ENCODE measurements at regions not wholly inside any gene's neighbourhood (a gene's known extent, or its start where the extent isn't known, plus 50 kb on each side); places are given as distances from the start of the nearest gene placed in this dataset.

DNA sequence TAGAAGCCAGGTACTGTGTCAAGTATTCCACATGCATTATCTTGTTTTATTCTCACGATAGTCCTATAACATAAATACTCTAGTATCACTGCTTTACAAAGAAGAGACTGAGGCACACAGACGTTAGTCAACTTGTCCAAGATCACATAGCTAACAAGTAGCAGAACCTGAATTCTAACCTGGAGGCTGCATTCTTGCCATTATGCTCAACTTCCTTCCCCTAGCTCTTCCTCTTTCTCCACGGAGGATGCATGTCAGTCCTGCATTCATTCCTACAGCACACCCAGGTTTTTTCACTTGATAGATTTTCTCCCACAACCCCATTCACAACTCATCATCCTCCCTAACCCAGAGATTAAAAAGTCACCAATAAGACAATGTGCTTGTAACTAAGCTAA lies 388.5 kb upstream of the NFE2L3 start:
- Mint-ChIP-seq H3K4me3 (no peak overlapping the region), H3K9me3 (peaks cover 56% of the 10 kb centered on the region), H3K27ac (no peak overlapping the region), H3K4me1 (ENCODE audit: low read depth) (no peaks in the 10 kb centered on the region), H3K27me3 (ENCODE audit: insufficient read depth) (no peaks in the 10 kb centered on the region; the same call in 1 of the 2 replicates), H3K36me3 (ENCODE audit: low read depth) (peaks cover 4% of the 10 kb centered on the region; the same call in 1 of the 2 replicates)
- TF ChIP-seq, protein P1, sequence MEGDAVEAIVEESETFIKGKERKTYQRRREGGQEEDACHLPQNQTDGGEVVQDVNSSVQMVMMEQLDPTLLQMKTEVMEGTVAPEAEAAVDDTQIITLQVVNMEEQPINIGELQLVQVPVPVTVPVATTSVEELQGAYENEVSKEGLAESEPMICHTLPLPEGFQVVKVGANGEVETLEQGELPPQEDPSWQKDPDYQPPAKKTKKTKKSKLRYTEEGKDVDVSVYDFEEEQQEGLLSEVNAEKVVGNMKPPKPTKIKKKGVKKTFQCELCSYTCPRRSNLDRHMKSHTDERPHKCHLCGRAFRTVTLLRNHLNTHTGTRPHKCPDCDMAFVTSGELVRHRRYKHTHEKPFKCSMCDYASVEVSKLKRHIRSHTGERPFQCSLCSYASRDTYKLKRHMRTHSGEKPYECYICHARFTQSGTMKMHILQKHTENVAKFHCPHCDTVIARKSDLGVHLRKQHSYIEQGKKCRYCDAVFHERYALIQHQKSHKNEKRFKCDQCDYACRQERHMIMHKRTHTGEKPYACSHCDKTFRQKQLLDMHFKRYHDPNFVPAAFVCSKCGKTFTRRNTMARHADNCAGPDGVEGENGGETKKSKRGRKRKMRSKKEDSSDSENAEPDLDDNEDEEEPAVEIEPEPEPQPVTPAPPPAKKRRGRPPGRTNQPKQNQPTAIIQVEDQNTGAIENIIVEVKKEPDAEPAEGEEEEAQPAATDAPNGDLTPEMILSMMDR (IDR thresholded peaks at IDR 0.05) = no peak
- no peak for DNase-seq

DNA sequence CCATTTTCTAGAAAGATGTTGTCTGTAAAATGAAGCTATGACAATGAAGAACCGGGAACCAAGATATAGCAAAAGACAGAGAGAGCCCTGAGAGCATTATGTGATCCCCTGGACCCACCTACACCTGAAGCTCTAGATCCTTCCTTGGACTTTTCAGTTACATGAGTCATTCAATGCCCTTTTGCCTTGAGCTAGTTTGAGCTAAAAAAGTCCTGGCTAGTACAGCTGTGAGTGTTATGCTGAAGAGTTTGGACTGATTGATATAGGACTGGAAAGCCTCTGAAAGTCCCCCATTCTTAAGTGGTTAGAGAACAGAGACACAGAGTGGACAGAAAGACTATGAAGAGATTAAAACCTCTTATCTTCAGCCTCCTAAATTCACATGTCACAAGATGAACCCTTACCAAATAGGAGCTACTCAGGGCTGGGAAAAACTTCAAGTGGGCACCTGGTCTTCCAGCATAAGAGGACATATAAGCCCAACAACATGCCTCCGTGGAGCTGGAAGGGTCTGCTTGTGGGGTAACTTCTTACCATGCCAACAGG lies 386.8 kb upstream of the NFE2L3 start:
- TF ChIP-seq, protein P1 (IDR thresholded peaks at IDR 0.05) = no peak
- peaks cover 52% of the 10 kb centered on the region for H3K9me3 Mint-ChIP-seq
- no peak overlapping the region for H3K27ac Mint-ChIP-seq
- no peak for DNase-seq
- H3K27me3 Mint-ChIP-seq (ENCODE audit: insufficient read depth) = no peaks in the 10 kb centered on the region; the same call in 1 of the 2 replicates
- H3K4me3 Mint-ChIP-seq = no peak overlapping the region
- peaks cover 4% of the 10 kb centered on the region; the same call in 1 of the 2 replicates for H3K36me3 Mint-ChIP-seq (ENCODE audit: low read depth)
- no peaks in the 10 kb centered on the region for H3K4me1 Mint-ChIP-seq (ENCODE audit: low read depth)

DNA sequence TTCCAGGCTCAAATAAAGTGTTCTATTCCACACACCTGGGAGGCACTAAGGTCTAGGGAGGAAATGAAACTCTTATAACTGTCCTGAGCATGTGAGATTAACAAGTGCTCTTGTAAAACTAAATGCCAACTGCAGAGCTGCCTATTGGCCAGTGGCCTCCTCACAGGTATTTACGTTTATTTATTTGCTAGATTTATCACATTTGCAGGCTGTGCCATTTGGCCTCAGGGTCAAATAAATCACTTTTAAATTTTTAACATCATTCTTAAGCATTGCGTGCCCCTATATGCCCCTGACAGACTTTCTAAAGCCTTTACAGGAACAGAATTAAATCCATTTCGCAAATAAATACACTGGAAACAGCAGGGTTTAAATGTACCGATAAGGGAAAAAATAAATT lies 381.8 kb upstream of the NFE2L3 start:
- peaks cover 20% of the 10 kb centered on the region for H3K9me3 Mint-ChIP-seq
- TF ChIP-seq, protein P1 (IDR thresholded peaks at IDR 0.05) = no peak
- H3K36me3 Mint-ChIP-seq (ENCODE audit: low read depth) = no peaks in the 10 kb centered on the region
- no peak for DNase-seq
- no peak overlapping the region for H3K27ac Mint-ChIP-seq
- H3K4me1 Mint-ChIP-seq (ENCODE audit: low read depth) = no peaks in the 10 kb centered on the region
- no peaks in the 10 kb centered on the region; the same call in 1 of the 2 replicates for H3K27me3 Mint-ChIP-seq (ENCODE audit: insufficient read depth)
- H3K4me3 Mint-ChIP-seq = no peak overlapping the region

DNA sequence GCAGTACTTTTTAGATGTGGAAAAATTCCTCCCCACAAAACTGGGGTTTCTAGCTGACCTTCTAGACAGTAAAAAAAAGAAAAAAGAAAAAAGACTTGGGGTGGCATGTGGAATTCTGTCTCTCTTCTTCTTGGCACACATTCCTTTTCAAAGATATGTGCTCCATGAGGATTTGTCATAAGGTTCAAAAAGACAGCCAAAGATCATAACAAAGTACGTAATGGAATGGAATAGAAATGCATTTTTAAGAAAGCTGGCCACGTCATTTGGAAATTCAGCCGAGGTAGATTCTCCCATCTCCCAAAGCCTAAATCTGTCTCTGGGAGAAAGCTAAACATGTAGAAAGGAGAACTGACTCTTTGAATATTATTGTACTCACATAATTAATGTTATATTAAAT lies 381.3 kb upstream of the NFE2L3 start:
- TF ChIP-seq, protein P1 (IDR thresholded peaks at IDR 0.05) = no peak
- Mint-ChIP-seq H3K27ac (no peak overlapping the region), H3K36me3 (ENCODE audit: low read depth) (no peaks in the 10 kb centered on the region), H3K4me1 (ENCODE audit: low read depth) (no peaks in the 10 kb centered on the region), H3K27me3 (ENCODE audit: insufficient read depth) (no peaks in the 10 kb centered on the region; the same call in 1 of the 2 replicates), H3K9me3 (peaks cover 16% of the 10 kb centered on the region), H3K4me3 (no peak overlapping the region)
- no peak for DNase-seq

DNA sequence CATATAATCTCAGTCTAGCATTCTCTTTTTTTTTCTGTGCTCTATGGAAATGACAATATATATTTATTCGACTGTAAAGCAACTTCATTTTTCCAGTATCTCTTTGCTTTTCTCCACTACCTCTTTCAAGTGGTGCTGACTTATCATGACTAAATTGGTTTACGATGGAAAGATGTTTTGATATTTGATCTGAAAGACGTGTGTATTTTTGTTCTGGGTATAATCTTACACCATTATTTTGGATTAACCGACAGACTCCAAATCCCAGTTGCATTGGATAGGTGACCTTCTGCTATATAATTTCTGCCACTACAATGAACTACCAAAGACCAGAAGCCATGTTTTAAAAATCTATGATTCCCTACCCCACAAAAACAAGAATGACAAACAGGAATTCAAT lies 380.5 kb upstream of the NFE2L3 start:
- Mint-ChIP-seq H3K4me3 (no peak overlapping the region), H3K4me1 (ENCODE audit: low read depth) (no peaks in the 10 kb centered on the region), H3K36me3 (ENCODE audit: low read depth) (no peaks in the 10 kb centered on the region), H3K9me3 (peaks cover 15% of the 10 kb centered on the region), H3K27me3 (ENCODE audit: insufficient read depth) (no peaks in the 10 kb centered on the region; the same call in 1 of the 2 replicates), H3K27ac (no peak overlapping the region)
- TF ChIP-seq, protein P1 (IDR thresholded peaks at IDR 0.05) = no peak
- no peak for DNase-seq

All from HFFc6 (cell line).